Fibroblast of the aortic adventitia (primary cell): ENCODE measurements at regions not wholly inside any gene's neighbourhood (a gene's known extent, or its start where the extent isn't known, plus 50 kb on each side); places are given as distances from the start of the nearest gene placed in this dataset.
A peak's percentile ranks its signal among the peaks of the same experiment; 100 is the strongest.

Experiments used
- DNase-seq: peaks from one replicate; pipeline ENCODE4 v3.0.0-alpha.2; 2010; ENCODE audit warnings: low read depth
- H3K4me3 ChIP-seq: 2 replicates; pipeline ENCODE4 v1.5.1; 2011; ENCODE audit warnings: low read depth, mild to moderate bottlenecking, control low read depth, low read length, moderate library complexity
- CTCF ChIP-seq: IDR thresholded peaks from 2 replicates; pipeline ENCODE4 v1.5.1; 2011; ENCODE audit warnings: mild to moderate bottlenecking, low read length, control low read depth, inconsistent platforms; ENCODE audit not compliant: insufficient read depth

DNA sequence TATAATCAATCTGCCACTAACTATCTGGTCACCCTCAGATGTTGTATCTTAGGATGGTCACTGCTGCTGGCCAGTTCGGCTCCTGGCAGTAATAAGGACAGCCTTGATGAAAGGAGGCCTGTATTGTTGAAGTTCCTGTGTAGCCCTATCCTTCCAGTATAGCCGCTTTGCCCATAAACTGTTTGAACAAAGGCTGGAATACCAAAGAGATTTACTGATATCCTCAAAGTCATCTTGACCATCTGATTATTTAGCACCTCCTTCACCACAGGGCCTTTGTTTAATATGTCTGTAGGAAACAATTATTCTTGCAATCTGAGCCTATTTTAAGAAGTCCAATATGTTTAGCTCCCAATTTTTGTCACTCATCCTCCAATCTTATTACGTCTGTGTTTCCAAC lies 77.7 kb downstream of the HYCC1 start:
- no peak for TF ChIP-seq CTCF

DNA sequence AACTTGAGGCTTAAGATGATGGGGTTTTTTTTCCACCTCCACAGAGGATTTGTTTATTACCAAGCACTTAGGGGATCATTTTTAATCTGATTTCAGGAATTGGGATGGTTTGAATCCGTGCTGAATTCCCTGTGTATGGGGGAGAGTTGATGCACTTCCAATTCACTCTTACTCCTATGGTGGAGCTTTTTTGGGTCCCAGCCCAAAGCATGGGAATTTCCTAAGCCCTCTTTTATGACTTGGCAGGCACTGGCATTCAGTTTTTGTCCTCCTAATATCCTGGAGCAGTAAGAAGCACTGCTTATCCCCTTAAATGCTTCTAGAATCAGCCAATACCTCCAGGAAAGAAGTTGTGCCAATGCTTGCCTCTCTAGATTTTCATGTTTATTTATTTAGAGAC lies 78.7 kb downstream of the HYCC1 start:
- TF ChIP-seq CTCF = no peak
- peak; percentile 49 for DNase-seq
- no peak overlapping the region for H3K4me3 ChIP-seq

More for the DNA sequence above, 77.7 kb downstream of the HYCC1 start:
- no peak for DNase-seq
- no peak overlapping the region for H3K4me3 ChIP-seq

GRCh38 chr7:22934473-22935065 lies 79.4 kb downstream of the HYCC1 start:
- DNase-seq = peak; percentile 34
- H3K4me3 ChIP-seq = no peak overlapping the region
- TF ChIP-seq CTCF = no peak

DNA sequence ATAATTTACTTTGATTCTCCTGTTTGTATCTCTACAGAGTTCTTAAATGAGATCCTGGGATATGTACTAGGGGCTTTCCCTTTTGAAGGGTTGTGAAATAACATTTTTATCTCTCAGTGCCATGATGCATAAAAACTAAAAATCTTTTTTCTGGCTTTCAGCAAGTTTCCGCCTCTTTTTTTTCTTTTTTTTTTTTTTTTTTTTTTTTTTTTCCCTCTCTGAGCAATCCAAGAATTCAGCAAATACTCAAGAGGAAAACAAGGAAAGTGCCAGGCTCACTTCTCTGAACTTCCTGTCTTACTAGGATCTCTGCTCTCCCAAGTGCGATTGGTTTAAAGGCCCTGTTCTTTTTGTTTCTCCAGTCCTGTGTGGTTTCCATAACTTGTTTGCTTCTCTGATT lies 79.9 kb downstream of the HYCC1 start:
- no peak for TF ChIP-seq CTCF
- DNase-seq = peak; percentile 76
- no peak overlapping the region for H3K4me3 ChIP-seq

DNA sequence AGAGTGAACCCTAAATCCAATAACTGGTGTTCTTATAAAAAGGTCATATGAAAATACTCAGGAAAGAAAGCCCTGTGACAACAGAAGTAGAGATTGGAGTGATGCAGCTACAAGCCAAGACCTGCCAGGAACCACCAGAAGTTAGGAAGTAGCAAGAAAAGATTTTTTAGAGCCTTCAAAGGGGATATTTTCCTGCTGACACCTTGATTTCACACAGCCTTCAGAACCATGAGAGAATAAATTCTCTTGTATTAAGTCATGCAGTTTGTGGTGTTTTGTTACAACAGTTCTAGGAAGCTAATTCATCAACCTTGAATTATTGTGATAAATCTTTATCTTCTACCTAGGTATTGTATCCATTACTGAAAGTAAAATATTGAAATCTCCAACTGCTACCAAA lies 81.0 kb downstream of the HYCC1 start:
- no peak for TF ChIP-seq CTCF
- no peak for DNase-seq
- H3K4me3 ChIP-seq = no peak overlapping the region

- no peak overlapping the region for H3K4me3 ChIP-seq
- TF ChIP-seq CTCF = no peak
- DNase-seq = no peak
Observed at GRCh38 chr7:22931011-22931410, 82.9 kb downstream of the HYCC1 start.

GRCh38 chr7:22922307-22922706 lies 91.6 kb downstream of the HYCC1 start:
- H3K4me3 ChIP-seq = no peak overlapping the region
- no peak for TF ChIP-seq CTCF
- no peak for DNase-seq
